H1 (cell line): ENCODE measurements at regions not wholly inside any gene's neighbourhood (a gene's known extent, or its start where the extent isn't known, plus 50 kb on each side); places are given as distances from the start of the nearest gene placed in this dataset.

Source experiments
- CEBPB ChIP-seq: IDR thresholded peaks from 2 replicates; pipeline ENCODE4 v1.6.1; 2012; ENCODE audit warnings: low read depth, low read length
- E2F6 ChIP-seq: IDR thresholded peaks from 2 replicates; pipeline ENCODE4 v1.6.1; 2012; ENCODE audit warnings: inconsistent platforms
- KDM1A ChIP-seq: fragments of 200-600, 300-600 bp; sonication (generic); IDR thresholded peaks from 2 replicates; pipeline ENCODE4 v1.7.1; 2016; ENCODE audit warnings: mild to moderate bottlenecking, low read length, borderline replicate concordance
- KDM4A ChIP-seq: IDR thresholded peaks from one replicate; pipeline ENCODE4 v1.7.1; 2012; ENCODE audit warnings: low read depth, mild to moderate bottlenecking, moderate library complexity, low read length, inconsistent platforms; ENCODE audit not compliant: severe bottlenecking
- RFX5 ChIP-seq: IDR thresholded peaks from 2 replicates; pipeline ENCODE4 v1.6.1; 2011; ENCODE audit warnings: low read depth, low read length, improper control_type of control experiment, borderline replicate concordance

GRCh38 chr5:117434254-117434653, 859.6 kb upstream of the SEMA6A start (continued):
- no peak for TF ChIP-seq E2F6
- TF ChIP-seq RFX5: no peak
- TF ChIP-seq KDM1A: no peak
- TF ChIP-seq CEBPB: no peak
- no peak for TF ChIP-seq KDM4A
